SK-MEL-5 (cell line): ENCODE measurements at regions not wholly inside any gene's neighbourhood (a gene's known extent, or its start where the extent isn't known, plus 50 kb on each side); places are given as distances from the start of the nearest gene placed in this dataset.

Experiments used
- DNase-seq: peaks from one replicate; pipeline ENCODE4 v3.0.0-alpha.2; 2016; ENCODE audit warnings: low read depth, low spot score
- in situ Hi-C: cut with HindIII; loops from 2 replicates; pipeline ENCODE4 v1.10.0; 2016; ENCODE audit warnings: low sequenced_read_pairs, high pct_unique_total_duplicates, low pct_unique_long_range_greater_than_20kb

DNA sequence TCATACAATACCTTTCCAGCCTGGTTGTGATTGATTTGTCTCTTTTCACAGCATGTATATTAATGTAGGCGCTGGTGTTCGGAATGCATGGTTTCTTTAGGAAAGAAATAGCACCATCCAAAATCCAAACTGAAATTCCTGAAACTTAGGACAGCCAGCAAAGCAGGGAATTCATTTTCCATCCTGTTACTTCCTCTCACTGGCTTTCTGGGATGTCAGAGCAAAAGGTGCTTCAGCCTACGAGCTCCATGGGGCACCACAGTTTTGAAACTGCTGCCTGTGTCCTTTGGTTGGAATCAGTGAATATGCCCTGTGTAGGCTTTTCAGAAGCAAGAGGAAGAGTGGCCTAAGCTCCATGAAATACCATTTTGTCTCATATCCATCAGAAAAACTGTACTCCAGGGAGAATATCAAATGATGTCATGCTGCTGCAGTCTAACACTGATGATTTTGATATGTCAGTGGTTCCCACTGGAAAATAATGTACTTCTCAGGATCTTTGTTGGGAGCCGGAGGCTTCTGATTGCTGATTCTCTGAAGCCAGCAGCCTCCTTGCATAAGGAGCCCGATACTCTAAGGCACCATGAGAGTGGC, 117.8 kb upstream of the SERP2 start:
- in situ Hi-C loops = no loop called here
- DNase-seq = no peak

DNA sequence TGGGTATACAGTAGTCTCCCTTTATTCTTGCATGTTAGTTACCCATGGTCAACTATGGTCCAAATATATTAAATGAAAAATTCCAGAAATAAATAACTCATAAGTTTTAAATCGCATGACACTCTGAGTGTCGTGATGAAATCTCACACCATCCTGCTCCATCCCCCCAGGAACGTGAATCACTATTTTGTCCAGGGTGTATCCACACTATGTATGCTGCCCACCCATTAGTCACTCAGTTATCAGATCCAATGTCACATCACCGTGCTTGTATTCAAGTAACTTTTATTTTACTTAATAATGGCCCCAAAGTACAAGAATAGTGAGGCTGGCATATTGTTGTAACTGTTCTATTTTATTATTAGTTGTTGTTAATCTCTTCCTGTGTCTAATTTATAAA, 115.8 kb upstream of the SERP2 start:
- no peak for DNase-seq
- in situ Hi-C loops = no loop called here

DNA sequence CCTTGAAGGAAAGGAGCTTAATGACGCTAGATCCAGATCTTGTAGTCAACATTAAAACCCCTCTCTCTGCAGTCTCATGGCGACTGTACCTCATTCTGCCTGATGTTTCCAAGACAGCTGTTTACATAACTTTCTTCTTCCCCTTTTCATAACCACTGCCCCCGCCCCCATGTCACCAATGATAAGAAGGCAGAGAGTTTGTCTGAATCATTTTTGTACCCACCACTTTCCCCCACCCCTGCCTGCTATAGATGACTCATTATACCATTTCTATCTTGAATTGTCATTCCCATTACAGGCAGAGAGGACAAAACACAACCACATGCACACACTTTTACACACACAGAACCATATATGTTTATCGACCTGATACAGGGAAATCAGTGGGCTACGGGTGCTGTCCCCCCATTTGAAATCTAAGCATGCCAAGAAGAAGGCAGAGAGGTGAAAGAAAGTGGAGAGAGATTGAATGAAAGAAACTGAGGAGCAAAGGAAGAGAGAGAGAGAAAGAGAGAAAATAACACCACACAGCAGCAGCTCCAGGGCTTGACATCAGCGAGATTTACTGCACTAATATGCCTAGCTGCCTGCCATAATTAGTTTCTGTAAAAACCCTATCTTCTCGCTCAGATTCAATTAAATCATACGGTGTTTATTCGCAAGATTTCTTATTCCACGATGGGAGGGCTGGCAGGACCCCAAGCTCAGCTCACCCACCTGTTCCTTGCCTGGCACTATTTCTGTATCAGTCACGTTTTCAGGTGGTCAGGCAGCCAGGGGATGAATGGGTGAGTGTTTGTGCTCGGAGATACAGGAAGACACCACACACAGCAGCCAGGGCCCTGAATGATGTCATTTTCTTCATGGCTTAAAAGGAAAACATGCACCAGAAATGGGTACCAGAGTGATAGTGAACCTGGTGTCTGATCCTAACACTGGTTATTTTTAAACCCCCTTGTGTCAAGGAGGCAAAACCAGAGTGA, 114.3 kb upstream of the SERP2 start:
- no peak for DNase-seq
- in situ Hi-C loops = no loop called here

DNA sequence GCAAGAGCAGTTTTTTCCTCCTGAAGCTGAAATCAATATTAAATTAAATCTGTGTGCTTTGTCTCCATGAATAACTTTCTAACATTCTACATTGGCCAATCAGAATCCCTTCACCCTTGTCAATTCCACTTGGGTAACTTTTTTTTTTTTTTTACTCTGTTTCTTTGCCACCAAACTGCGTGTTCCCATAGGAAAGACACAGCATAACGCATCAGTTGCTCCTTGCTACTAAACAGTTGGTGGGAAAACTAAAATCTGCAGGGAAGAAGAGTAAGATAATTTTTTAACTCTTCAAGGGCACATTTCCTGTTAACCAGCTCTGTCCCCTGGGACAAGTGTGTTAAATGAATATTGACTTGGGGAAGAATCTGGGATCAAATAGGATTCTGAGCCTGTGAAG, 113.3 kb upstream of the SERP2 start:
- in situ Hi-C loops = no loop called here
- no peak for DNase-seq

DNA sequence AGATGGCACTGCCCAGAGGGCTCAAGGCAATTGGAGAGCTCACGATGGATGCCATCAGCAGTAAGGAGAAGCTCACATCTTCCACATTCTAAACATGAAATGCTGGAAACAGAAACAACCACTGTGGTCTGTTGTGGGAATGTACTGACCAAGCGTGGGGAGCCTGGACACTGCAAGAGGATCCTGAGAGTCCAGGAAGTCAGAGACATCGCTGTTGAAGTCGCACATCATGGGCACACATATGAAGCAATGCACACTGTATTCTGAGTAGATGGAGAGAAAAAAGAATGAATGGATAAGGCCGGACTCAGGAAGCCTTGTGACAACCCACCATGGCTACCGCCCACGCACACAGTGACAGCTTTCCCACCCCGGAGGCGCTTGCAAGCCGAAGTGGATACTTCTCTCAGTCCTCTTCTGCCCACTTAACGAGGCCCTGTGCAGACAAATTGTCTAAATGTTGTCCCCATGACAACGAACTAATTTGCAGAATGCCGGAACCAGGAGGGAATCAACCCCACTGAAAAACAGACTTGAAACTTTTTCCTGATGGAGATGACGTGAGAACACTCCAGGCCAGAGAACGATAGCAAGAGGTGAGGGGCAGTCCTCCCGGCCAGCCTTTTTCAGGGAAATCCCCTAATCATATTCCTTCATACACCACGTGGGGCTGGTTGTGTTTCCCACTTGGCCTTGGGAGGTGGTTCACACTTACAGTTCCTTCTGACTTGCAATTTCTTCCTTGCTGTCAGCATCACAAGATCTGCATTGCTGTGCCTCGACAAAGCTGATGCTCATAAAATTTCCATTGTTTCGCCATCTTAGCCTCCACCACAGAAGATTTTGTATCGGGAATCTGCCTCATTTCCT, 109.6 kb upstream of the SERP2 start:
- no peak for DNase-seq
- in situ Hi-C loops = no loop called here

DNA sequence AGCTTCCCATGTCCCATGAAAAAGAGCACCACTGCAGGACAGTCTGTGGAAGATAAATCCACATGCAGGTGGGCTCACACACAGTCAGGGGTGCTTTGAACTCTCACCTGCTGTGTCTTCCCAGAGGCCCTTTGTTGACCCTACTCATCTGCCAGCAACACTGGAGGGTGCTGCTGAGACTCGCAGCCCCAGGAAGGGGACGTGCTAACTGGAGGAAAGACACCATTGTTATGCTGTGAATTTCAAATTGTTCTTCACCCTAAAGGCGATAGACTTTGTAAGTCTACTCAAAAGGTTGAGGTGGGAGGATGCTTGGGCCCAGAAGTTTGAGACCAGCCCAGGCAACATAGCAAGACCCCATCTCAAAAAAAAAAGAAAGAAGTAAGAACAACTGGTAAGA, 107.3 kb upstream of the SERP2 start:
- in situ Hi-C loops = no loop called here
- no peak for DNase-seq

DNA sequence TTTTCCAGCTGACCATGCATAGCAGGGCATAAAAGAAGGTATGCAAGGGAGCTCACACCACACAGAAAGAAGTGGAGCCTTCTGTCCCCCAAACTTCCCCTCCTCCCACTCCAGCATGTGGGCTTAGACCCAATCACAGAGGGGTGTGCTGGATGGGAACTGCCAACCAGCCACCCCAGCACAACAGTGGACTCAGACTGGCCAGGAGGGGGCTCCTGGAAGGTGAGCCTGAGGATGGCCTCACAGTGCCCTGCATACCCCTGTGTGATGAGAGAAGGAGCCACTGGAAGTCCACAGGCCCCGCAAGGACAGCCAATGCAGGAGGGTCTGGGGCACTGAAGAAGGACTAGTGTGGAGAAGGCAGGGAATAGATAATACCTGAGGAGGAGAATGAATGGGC, 106.9 kb upstream of the SERP2 start:
- in situ Hi-C loops = no loop called here
- DNase-seq = no peak

DNA sequence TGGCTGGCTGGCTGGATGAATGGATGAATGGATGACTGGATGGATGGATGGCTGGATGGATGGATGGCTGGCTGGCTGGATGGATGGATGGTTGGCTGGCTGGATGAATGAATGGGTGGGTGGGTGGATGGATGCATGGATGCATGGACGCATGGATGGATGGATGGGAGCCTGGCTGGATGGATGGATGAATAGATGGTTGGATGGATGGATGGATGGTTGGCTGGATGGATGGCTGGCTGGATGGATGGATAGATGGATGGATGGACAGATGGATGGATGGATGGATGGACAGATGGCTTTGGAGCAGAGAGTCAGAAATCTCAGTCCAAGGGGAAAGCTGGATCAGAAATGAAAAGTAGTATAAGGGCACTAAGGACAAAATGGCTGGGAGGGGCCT, 106.4 kb upstream of the SERP2 start:
- in situ Hi-C loops = no loop called here
- no peak for DNase-seq

DNA sequence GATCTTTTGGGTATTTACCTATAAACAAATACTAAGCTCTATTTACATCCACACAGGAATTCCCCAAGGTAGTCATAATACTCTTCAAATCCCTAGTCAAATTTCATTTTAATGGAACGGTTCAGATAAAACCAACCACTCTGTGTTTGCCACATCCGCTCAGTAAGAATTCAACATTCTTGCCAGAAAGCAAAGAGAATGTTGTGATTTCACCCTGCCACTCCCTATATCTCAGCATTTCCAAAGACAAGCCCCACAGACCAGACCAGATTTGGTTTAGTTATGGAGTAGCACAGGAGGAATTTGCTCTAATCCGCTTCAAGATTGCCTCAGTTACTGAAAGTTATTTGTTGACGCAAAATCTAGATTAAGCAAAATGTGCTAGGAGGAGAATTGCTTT, 105.6 kb upstream of the SERP2 start:
- no peak for DNase-seq
- in situ Hi-C loops = no loop called here

DNA sequence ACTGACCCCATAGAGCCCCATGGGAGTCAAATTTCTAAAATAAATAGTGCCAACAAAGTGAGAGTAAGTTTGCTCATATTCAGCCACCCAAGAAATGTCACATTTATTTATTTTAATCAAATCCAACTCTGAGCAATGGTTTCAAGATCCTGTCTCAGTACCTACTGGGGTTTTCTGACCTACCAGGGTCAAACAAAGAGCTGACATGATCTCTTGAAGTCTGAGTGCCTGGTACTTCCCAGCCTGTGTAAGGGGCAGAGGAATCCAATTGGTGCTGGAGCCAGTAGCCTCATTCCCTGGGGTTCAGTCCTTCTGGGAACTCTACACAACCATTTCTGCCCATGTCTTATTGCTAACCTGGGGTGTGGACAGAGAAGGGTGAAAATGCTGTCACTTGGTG, 104.6 kb upstream of the SERP2 start:
- DNase-seq = no peak
- in situ Hi-C loops = no loop called here

DNA sequence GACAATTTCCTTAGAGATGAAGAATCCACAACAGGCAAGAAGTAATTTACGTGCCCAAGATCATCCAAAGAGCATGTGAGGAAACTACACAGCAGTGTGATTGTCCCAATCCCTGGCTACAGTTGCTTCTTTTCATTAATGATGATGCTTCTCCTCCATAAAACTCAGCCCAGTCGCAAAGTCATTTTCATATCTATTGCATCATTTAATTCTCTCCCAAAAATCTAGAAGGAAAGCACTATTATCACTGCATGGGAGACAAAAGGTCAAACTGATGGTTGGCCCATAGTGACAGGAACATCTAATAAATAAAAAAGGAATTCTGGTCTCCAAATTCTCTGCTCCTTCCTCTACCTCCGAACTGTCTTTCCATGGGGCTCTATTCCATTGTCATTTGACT, 103.5 kb upstream of the SERP2 start:
- in situ Hi-C loops = no loop called here
- peak; percentile 30 for DNase-seq

DNA sequence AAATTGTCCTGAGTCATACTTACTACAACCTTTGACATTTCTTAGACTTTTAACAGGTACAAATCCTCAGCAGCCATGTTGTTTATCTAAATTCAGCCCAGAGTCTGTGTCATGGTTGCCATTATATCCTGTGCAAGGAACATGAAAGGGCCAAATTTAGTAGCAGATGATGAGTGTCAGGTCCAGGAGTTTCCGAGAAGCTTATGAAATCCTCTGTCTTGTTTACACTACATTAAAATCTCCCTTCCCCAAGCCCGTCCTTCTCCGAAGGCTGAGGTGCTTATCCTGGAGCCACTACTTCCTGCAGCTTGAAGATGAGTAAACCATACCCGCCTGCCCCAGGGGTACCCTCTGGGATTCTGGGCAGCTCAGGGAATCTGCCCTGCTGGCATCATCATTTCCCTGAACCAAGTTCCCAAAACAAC, 102.6 kb upstream of the SERP2 start:
- no peak for DNase-seq
- in situ Hi-C loops = no loop called here

DNA sequence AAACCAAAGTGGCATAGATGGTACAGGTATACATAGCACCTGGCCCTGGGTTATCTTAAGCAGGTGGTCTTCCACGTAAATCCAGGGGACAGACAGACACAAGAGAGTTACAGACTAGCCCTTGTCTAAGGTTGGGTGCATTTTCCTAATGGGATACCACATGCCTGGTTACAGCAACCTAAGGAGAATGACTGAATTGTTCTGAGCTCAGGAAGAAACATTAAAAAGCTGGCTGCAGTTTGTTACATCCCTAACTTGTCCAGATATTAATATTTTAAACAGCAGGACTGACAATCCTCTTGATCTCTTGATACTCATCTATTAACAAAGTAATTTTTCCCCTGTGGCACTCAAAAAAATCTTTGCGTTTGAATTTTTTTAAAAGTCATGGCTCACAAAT, 102.2 kb upstream of the SERP2 start:
- in situ Hi-C loops = no loop called here

DNA sequence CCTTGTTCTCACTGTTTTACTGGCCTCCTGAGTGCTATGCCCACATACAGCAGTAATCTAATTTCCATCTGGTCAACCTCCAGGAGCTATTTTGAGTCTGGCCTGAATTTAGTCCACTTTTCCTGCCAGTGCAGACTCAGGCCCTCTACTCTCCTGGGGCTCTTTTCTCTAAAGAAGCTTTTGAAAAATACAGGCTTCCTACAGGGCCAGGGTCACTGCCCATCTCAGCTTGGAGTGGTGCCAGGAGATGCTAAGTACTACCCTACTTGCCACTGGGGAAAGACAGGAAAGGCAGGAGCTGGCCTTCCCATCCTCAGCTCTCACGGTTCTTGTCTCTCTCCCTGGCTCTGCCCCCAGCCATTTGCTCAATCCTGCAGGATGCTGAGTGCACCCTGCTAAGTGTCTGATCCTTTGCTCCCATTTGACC, 101.7 kb upstream of the SERP2 start:
- no peak for DNase-seq
- in situ Hi-C loops = no loop called here

More for the DNA sequence above, 102.2 kb upstream of the SERP2 start:
- DNase-seq = peak; percentile 48

DNA sequence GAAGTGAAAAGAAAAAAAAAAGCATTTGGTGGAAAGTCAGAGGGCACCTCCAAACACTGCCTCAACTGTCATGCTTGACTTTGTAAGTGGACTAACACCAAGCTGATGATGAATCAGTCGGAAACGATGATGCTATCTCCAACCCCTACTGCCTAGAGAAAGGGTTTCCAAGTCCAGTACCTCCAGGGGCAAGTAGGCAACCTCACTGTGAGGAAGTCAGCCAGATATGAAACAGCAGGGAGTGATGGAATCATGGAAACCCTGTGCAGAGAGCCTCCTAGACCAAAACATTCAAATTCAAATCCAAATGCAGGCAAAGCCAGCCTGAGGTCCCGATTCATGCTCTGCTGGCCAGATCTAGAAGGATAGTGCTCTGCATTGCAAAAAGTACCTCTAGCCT, 100.9 kb upstream of the SERP2 start:
- in situ Hi-C loops = no loop called here
- no peak for DNase-seq

DNA sequence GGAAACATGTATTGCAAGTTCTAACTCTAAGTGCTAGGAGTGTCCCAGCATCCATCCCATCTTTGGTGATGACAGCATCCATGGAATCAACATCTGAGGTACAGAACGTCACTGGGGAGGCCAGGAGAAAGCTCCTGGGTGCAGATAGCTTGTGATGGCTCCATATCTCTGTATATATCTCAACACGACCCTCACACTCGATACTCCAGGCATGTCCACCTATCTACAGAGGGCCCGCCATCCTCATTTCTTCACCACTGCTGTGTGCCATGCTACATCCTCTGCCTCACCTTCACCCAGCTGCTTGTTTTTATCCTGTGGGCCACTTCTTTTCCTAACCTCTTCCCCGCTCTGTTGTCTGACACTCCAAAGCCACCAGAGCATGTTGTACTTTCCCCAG, 100.4 kb upstream of the SERP2 start:
- in situ Hi-C loops = no loop called here
- no peak for DNase-seq

DNA sequence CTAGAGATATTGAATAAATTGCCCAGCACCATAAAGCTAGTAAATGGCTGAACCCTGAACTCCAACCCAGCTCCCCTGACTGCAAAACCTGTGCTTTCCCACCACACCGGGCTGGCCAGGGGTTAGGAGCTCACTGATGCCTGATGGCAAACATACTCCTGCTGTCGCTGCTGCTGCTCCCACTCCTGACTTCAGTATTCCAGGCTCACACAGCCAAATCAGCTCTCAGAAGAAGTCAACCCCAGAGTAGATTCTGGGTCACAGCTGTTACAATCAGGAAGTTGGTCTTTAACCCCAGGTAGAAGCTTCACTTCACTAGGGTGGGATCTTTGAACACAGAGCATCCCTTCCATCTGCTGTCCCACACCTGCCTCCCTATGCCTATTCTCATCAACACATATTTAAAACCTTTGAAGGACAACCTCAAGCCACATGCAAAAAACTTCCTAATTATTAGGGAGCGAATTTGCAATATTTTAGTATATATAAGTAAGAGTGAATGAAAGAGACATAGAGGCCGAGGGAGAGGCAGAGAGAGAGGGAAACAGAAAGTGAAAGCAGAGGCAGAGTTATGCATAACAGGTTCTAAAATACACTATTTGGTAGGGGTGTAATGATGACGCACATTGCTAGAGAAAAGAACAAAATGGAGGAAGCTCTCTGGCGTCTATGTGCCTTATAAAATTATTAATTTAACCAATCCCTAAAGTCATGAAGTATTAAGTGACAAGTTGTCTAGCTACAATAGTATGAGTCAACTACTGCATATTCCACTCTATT, 99.4 kb upstream of the SERP2 start:
- in situ Hi-C loops = no loop called here
- DNase-seq = peak; percentile 11
